Skeletal muscle tissue (tissue), 3 donors: ENCODE measurements at regions not wholly inside any gene's neighbourhood (a gene's known extent, or its start where the extent isn't known, plus 50 kb on each side); places are given as distances from the start of the nearest gene placed in this dataset.

Experiments used
- H3K27ac ChIP-seq: one replicate; pipeline ENCODE4 v1.7.0; 2013; ENCODE audit warnings: mild to moderate bottlenecking, low read depth, low read length, inconsistent platforms
- H3K27me3 ChIP-seq, 3 donors: one replicate each; pipeline ENCODE4 v1.7.0; 2013; ENCODE audit warnings: low read length in 3 of 3; ENCODE audit not compliant: control insufficient read depth in 3 of 3, insufficient read depth in 3 of 3
- H3K36me3 ChIP-seq, 3 donors: one replicate each; pipeline ENCODE4 v1.7.0; 2013; ENCODE audit warnings: low read length in 3 of 3; ENCODE audit not compliant: control insufficient read depth in 3 of 3, insufficient read depth in 3 of 3
- H3K4me1 ChIP-seq, 3 donors: one replicate each; pipeline ENCODE4 v1.7.0; 2013; ENCODE audit warnings: low read length in 3 of 3, mild to moderate bottlenecking in 3 of 3; ENCODE audit not compliant: control insufficient read depth in 3 of 3, insufficient read depth in 3 of 3
- H3K4me3 ChIP-seq, 3 donors: one replicate each; pipeline ENCODE4 v1.7.0; 2013; ENCODE audit warnings: low read length in 3 of 3
- H3K9ac ChIP-seq, 3 donors: one replicate each; pipeline ENCODE4 v1.7.0; 2013; ENCODE audit warnings: low read length in 3 of 3, mild to moderate bottlenecking in 3 of 3, moderate library complexity in 2 of 3, low read depth in 1 of 3
- H3K9me3 ChIP-seq, 3 donors: one replicate each; pipeline ENCODE4 v1.7.0; 2013; ENCODE audit warnings: low read length in 3 of 3; ENCODE audit not compliant: control insufficient read depth in 3 of 3
- donor health status: Osteomylitis.

GRCh38 chr3:181660337-181660736, 51.4 kb upstream of the SOX2 start:
- no peaks in the 10 kb centered on the region for H3K36me3 ChIP-seq
- H3K27ac ChIP-seq: no peak overlapping the region
- no peaks in the 10 kb centered on the region for H3K27me3 ChIP-seq
- H3K4me1 ChIP-seq: no peaks in the 10 kb centered on the region
- H3K9ac ChIP-seq: no peak overlapping the region
- no peak overlapping the region for H3K4me3 ChIP-seq
- no peaks in the 10 kb centered on the region for H3K9me3 ChIP-seq

GRCh38 chr3:181637456-181637855, 74.3 kb upstream of the SOX2 start:
- no peaks in the 10 kb centered on the region for H3K36me3 ChIP-seq
- no peak overlapping the region for H3K27ac ChIP-seq
- no peaks in the 10 kb centered on the region for H3K27me3 ChIP-seq
- H3K9ac ChIP-seq: no peak overlapping the region
- no peak overlapping the region for H3K4me3 ChIP-seq
- H3K9me3 ChIP-seq: no peaks in the 10 kb centered on the region
- no peaks in the 10 kb centered on the region for H3K4me1 ChIP-seq

DNA sequence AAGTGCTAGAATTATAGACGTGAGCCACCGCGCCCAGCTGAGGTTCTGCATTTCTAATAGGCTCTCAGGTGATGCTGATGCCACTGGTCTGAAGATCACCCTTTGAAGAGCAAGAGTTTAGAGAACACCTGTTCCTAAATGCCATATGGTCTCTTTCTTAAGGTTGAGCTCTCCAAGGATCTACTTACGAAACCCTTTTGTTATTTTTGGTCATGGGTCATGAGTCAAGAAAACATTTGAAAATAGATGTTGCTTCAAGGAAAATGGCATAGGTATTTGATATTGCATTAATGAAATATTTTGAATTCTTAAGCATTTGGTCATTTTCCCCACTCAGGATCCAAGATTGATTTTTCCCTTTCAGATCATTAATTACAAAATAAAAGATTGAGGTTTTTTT, 74.7 kb upstream of the SOX2 start:
- Histone ChIP-seq H3K4me1 (no peaks in the 10 kb centered on the region), H3K9me3 (no peaks in the 10 kb centered on the region), H3K4me3 (no peak overlapping the region), H3K27ac (no peak overlapping the region), H3K27me3 (no peaks in the 10 kb centered on the region), H3K9ac (no peak overlapping the region), H3K36me3 (no peaks in the 10 kb centered on the region)

- H3K27ac ChIP-seq: no peak overlapping the region
- H3K27me3 ChIP-seq: no peaks in the 10 kb centered on the region
- H3K4me1 ChIP-seq: no peaks in the 10 kb centered on the region
- no peak overlapping the region for H3K9ac ChIP-seq
- no peak overlapping the region for H3K4me3 ChIP-seq
- no peaks in the 10 kb centered on the region for H3K36me3 ChIP-seq
- no peaks in the 10 kb centered on the region for H3K9me3 ChIP-seq
Observed at GRCh38 chr3:181635141-181635540, 76.6 kb upstream of the SOX2 start.

DNA sequence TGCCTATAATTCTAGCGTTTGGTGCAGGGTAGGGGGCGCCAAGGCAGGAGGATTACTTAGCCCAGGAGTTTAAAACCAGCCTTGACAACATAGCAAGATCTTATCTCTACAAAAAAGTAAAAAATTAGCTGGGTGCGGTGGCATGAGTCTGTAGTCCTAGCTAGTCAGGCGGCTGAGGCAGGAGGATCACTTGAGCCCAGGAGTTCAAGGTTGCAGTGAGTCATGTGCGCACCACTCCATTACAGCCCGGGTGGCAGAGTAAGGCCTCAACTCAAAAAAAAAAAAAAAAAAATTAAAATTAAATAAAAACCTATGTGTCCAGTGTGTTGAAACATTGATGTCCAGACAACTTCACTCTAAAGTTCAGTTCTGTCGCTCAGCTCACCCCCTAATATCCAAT, 78.2 kb upstream of the SOX2 start:
- no peaks in the 10 kb centered on the region for H3K27me3 ChIP-seq
- no peak overlapping the region for H3K27ac ChIP-seq
- H3K9ac ChIP-seq: no peak overlapping the region
- no peaks in the 10 kb centered on the region for H3K36me3 ChIP-seq
- H3K9me3 ChIP-seq: no peaks in the 10 kb centered on the region
- H3K4me1 ChIP-seq: no peaks in the 10 kb centered on the region
- no peak overlapping the region for H3K4me3 ChIP-seq

DNA sequence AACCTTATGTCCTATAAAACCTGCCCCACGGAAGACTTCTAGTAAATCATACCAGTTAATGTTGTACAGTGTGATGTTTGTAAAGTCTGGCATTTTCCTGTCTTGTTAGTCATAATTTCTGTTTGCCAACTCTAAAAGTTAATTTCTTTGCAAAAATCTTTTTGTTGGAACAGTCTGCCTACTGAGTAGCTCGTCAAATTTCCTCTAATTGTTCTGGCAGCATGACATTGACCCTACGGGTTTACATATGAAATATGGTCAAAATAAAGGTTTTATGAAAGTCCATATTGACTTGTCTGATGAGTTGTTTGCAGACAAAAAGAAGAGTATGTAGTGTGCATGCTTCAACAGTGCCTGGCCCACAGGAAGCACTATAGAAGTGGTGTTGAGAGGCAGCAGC, 79.8 kb upstream of the SOX2 start:
- Histone ChIP-seq H3K9ac (no peak overlapping the region), H3K36me3 (no peaks in the 10 kb centered on the region), H3K4me1 (no peaks in the 10 kb centered on the region), H3K9me3 (no peaks in the 10 kb centered on the region), H3K27me3 (no peaks in the 10 kb centered on the region), H3K27ac (no peak overlapping the region), H3K4me3 (no peak overlapping the region)

DNA sequence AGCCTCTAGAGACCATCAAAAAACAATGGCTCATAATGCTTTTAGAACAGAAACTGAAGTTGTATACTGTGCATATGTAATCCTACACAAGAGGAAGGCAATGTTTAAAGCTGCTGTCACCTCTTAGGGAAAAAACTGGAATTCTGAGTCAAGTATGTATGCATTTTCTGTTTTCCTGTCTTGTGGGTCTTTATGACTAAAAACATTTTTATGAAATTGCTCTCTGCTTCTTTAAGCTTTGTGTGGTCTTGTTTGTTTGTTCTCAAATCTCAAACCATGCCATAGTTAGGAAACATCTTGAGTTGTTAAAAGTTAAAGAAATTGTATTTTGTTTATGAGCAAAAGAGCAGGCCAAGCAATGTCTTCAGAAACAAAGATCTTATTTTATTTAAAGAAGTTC, 80.9 kb upstream of the SOX2 start:
- no peak overlapping the region for H3K9ac ChIP-seq
- H3K27me3 ChIP-seq: no peaks in the 10 kb centered on the region
- H3K9me3 ChIP-seq: no peaks in the 10 kb centered on the region
- H3K4me1 ChIP-seq: no peaks in the 10 kb centered on the region
- H3K27ac ChIP-seq: no peak overlapping the region
- H3K36me3 ChIP-seq: no peaks in the 10 kb centered on the region
- H3K4me3 ChIP-seq: no peak overlapping the region

DNA sequence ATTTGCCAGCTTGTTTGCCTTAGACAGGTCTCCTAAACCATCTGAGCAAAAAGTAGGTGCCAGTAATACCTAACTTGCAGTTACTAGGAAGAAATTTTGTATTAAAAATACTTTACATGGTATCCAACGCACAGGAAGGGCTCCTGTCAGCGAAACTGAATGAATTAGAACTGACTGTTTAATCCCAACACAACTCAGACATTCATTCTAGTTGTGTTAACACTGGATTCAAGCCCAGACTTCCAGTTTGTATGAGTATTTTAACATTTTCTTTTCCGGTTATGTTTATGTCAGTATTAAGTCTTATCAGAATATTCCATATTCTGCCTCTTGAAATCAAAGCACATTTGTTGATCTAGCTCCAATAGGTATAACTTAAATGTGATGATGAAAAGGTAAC, 82.0 kb upstream of the SOX2 start:
- Histone ChIP-seq H3K27ac (no peak overlapping the region), H3K4me3 (no peak overlapping the region), H3K36me3 (no peaks in the 10 kb centered on the region), H3K4me1 (no peaks in the 10 kb centered on the region), H3K27me3 (no peaks in the 10 kb centered on the region), H3K9me3 (no peaks in the 10 kb centered on the region), H3K9ac (no peak overlapping the region)

- H3K27ac ChIP-seq: no peak overlapping the region
- H3K4me1 ChIP-seq: no peaks in the 10 kb centered on the region
- no peaks in the 10 kb centered on the region for H3K27me3 ChIP-seq
- no peak overlapping the region for H3K4me3 ChIP-seq
- H3K9ac ChIP-seq: no peak overlapping the region
- H3K9me3 ChIP-seq: no peaks in the 10 kb centered on the region
- no peaks in the 10 kb centered on the region for H3K36me3 ChIP-seq
Observed at GRCh38 chr3:181629029-181629428, 82.7 kb upstream of the SOX2 start.

DNA sequence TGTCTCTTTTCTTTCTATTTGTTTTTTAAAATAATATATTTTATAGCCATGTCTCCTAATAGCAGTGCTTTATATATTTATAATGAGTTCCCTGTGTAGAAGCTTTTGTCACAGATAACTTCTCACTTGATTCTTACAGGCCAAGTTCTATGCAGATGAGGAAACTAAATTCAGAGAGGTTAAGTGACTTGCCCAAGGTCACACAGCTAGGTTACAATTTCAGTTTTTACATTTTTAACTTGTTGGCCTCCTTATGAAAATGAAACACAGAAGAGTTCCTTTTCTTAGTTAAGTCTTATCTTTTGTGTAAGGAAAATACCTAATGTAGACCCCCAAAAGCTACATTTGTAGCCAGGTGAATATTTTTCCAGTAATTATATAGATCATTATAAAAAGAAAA, 83.3 kb upstream of the SOX2 start:
- H3K9me3 ChIP-seq: no peaks in the 10 kb centered on the region
- H3K9ac ChIP-seq: no peak overlapping the region
- H3K4me1 ChIP-seq: no peaks in the 10 kb centered on the region
- H3K27me3 ChIP-seq: no peaks in the 10 kb centered on the region
- H3K27ac ChIP-seq: no peak overlapping the region
- H3K4me3 ChIP-seq: no peak overlapping the region
- no peaks in the 10 kb centered on the region for H3K36me3 ChIP-seq

DNA sequence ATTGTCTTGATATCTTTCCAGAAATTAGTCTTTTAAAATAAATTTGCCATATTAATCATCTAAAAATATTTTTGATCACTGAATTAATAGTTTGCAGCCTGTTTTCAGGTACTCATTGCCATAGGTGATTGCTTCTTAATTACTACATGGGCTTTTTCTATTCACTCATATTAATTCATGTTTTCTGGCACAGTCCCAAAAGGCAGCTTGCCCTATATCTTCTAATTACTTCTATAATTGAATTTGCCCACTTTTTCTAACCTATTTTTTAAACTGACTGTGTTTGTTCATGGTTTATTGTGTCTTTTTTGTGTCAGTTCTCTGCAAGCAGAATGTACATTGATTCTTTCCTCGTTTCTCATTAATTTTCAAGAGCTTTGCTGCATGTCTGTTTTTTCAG, 85.7 kb upstream of the SOX2 start:
- Histone ChIP-seq H3K9me3 (no peaks in the 10 kb centered on the region), H3K36me3 (no peaks in the 10 kb centered on the region), H3K4me1 (no peaks in the 10 kb centered on the region), H3K4me3 (no peak overlapping the region), H3K27ac (no peak overlapping the region), H3K27me3 (no peaks in the 10 kb centered on the region), H3K9ac (no peak overlapping the region)
